OCI-LY3 (cell line): ENCODE measurements at regions not wholly inside any gene's neighbourhood (a gene's known extent, or its start where the extent isn't known, plus 50 kb on each side); places are given as distances from the start of the nearest gene placed in this dataset.
A peak's percentile ranks its signal among the peaks of the same experiment; 100 is the strongest.

ENCODE experiments used
- H2AFZ ChIP-seq: fragments of 200-600, 300-600 bp; shearing (Covaris generic); 2 replicates; pipeline ENCODE4 v1.6.0; 2014; ENCODE audit warnings: antibody characterized with exemption, low read depth, low read length
- H3K27ac ChIP-seq: fragments of 200-600, 300-600 bp; sonication (generic); 2 replicates; pipeline ENCODE4 v1.5.1; 2014; ENCODE audit warnings: mild to moderate bottlenecking, low read length, moderate library complexity, mixed read lengths
- H3K27me3 ChIP-seq: fragments of 200-600, 300-600 bp; sonication (generic); 2 replicates; pipeline ENCODE4 v1.6.1; 2014; ENCODE audit warnings: low read depth, low read length, mixed read lengths
- H3K36me3 ChIP-seq: fragments of 200-600, 300-600 bp; sonication (generic); replicated peaks from 2 replicates; pipeline ENCODE3; 2014; ENCODE audit warnings: low read depth, low read length, mixed read lengths
- H3K4me1 ChIP-seq: fragments of 300-600, 200-600 bp; sonication (generic); 2 replicates; pipeline ENCODE4 v1.6.1; 2014; ENCODE audit warnings: low read length, mixed read lengths
- H3K4me2 ChIP-seq: fragments of 200-600, 300-600 bp; sonication (generic); 2 replicates; pipeline ENCODE4 v1.6.1; 2014; ENCODE audit warnings: low read length, mixed read lengths
- H3K4me3 ChIP-seq: fragments of 300-600, 200-600 bp; sonication (generic); 2 replicates; pipeline ENCODE4 v1.5.1; 2014; ENCODE audit warnings: antibody characterized with exemption, mild to moderate bottlenecking, low read length, moderate library complexity
- H3K79me2 ChIP-seq: fragments of 300-600, 200-600 bp; shearing (Covaris generic); 2 replicates; pipeline ENCODE4 v1.6.1; 2014; ENCODE audit warnings: mild to moderate bottlenecking, low read length, mixed read lengths
- H3K9ac ChIP-seq: fragments of 300-600, 200-600 bp; shearing (Covaris generic); 2 replicates; pipeline ENCODE4 v1.6.0; 2014; ENCODE audit warnings: mild to moderate bottlenecking, low read length, moderate library complexity
- H3K9me3 ChIP-seq: fragments of 200-600, 300-600 bp; shearing (Covaris generic); 2 replicates; pipeline ENCODE4 v1.6.1; 2014; ENCODE audit warnings: low read length, mixed read lengths; ENCODE audit not compliant: insufficient read depth
- H4K20me1 ChIP-seq: fragments of 200-600, 300-600 bp; sonication (generic); 2 replicates; pipeline ENCODE4 v1.6.1; 2016; ENCODE audit warnings: low read length, mixed read lengths; ENCODE audit not compliant: insufficient read depth
- EZH2phosphoT487 ChIP-seq: fragments of 200-600 bp; shearing (Covaris generic); IDR thresholded peaks from 2 replicates; pipeline ENCODE4 v1.6.1; 2018; ENCODE audit warnings: antibody characterized with exemption, mixed run types, low read depth
- TF ChIP-seq, protein P1 (sequence below): fragments of 200-600, 300-600 bp; sonication (generic); IDR thresholded peaks from 2 replicates; pipeline ENCODE4 v1.5.1; 2014; ENCODE audit warnings: antibody characterized with exemption, low read length, low read depth

GRCh38 chr3:171953301-171954022 is 85.9 kb upstream of the FNDC3B start:
- H3K4me1 ChIP-seq = 0 out of 2 replicates have a peak, but pooled peaks cover 4% of the 10 kb centered on the region
- no peaks in the 10 kb centered on the region for H3K36me3 ChIP-seq
- H3K9ac ChIP-seq = no peak overlapping the region
- no peaks in the 10 kb centered on the region for H4K20me1 ChIP-seq
- 0 out of 2 replicates have a peak overlapping the region, but pooled peaks have one; percentile 63 for H2AFZ ChIP-seq
- no peaks in the 10 kb centered on the region for H3K79me2 ChIP-seq
- no peak overlapping the region for H3K4me3 ChIP-seq
- TF ChIP-seq EZH2phosphoT487 = no peak
- TF ChIP-seq, protein P1, sequence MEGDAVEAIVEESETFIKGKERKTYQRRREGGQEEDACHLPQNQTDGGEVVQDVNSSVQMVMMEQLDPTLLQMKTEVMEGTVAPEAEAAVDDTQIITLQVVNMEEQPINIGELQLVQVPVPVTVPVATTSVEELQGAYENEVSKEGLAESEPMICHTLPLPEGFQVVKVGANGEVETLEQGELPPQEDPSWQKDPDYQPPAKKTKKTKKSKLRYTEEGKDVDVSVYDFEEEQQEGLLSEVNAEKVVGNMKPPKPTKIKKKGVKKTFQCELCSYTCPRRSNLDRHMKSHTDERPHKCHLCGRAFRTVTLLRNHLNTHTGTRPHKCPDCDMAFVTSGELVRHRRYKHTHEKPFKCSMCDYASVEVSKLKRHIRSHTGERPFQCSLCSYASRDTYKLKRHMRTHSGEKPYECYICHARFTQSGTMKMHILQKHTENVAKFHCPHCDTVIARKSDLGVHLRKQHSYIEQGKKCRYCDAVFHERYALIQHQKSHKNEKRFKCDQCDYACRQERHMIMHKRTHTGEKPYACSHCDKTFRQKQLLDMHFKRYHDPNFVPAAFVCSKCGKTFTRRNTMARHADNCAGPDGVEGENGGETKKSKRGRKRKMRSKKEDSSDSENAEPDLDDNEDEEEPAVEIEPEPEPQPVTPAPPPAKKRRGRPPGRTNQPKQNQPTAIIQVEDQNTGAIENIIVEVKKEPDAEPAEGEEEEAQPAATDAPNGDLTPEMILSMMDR = no peak
- 0 out of 2 replicates have a peak overlapping the region, but pooled peaks have one; percentile 17 for H3K4me2 ChIP-seq
- H3K9me3 ChIP-seq = no peaks in the 10 kb centered on the region
- 0 out of 2 replicates have a peak, but pooled peaks cover 9% of the 10 kb centered on the region for H3K27me3 ChIP-seq
- H3K27ac ChIP-seq = no peak overlapping the region

DNA sequence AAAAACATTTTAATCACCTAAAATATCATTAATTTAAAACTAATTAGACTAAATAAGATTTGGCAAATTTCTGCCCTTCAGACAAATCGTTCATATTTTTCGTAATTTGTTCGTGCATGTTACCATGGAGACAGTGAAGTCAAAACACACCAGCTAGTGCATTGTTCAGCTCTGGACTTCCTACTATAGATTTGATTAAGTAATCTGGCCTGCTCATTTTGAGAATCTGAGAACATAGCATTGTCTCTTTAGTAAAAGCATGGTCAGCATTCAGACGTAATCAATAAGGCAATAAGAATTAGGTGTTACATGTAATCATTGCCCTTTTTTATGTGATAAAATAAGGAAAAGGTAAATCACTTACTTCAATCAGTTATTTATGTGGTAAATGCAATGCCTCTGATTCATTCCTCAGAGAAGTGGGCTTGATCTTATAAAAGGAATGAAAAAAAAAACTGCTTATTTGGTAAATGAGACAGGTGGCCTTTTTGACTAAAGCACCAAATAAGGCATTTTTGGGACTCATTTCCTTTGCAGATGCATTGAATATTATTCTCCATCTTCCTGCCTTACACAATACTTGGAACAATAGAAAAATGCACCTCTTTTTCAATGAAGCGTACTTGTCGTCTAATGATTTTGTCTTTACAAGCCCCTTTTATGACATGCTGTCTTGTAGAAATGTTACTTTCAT is 84.5 kb upstream of the FNDC3B start:
- TF ChIP-seq, protein P1 = no peak
- no peak for TF ChIP-seq EZH2phosphoT487
- Histone ChIP-seq H3K27ac (no peak overlapping the region), H3K9me3 (no peaks in the 10 kb centered on the region), H4K20me1 (no peaks in the 10 kb centered on the region), H3K9ac (no peak overlapping the region), H3K36me3 (no peaks in the 10 kb centered on the region), H3K4me1 (0 out of 2 replicates have a peak, but pooled peaks cover 4% of the 10 kb centered on the region), H2AFZ (no peak overlapping the region), H3K79me2 (no peaks in the 10 kb centered on the region), H3K4me2 (no peak overlapping the region), H3K27me3 (0 out of 2 replicates have a peak, but pooled peaks cover 9% of the 10 kb centered on the region), H3K4me3 (no peak overlapping the region)

DNA sequence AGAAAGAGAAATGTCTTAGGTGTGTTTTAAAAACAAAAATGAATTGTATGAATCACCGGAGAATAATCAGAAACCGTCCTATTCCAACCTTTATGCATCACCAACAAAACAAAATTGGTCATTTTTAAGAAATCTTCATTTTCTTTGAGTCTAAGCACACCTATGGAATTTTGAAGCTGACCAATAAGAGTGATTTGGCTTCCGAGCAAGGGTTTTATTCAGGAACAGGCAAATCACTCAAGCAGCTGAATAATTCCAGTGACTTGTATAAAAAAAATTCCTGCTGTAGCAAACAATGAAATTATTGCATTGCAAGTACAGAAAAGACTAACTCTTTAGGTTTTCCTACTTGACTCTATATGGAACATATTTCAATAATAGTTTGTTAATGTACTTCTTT is 83.8 kb upstream of the FNDC3B start:
- H3K27ac ChIP-seq = no peak overlapping the region
- no peak overlapping the region for H2AFZ ChIP-seq
- H3K9ac ChIP-seq = no peak overlapping the region
- no peaks in the 10 kb centered on the region for H3K79me2 ChIP-seq
- H3K4me2 ChIP-seq = no peak overlapping the region
- H4K20me1 ChIP-seq = no peaks in the 10 kb centered on the region
- no peak overlapping the region for H3K4me3 ChIP-seq
- no peak for TF ChIP-seq EZH2phosphoT487
- TF ChIP-seq, protein P1 = no peak
- H3K4me1 ChIP-seq = 0 out of 2 replicates have a peak, but pooled peaks cover 4% of the 10 kb centered on the region
- no peaks in the 10 kb centered on the region for H3K36me3 ChIP-seq
- H3K27me3 ChIP-seq = 0 out of 2 replicates have a peak, but pooled peaks cover 6% of the 10 kb centered on the region
- H3K9me3 ChIP-seq = no peaks in the 10 kb centered on the region

GRCh38 chr3:171956181-171956683 is 83.1 kb upstream of the FNDC3B start:
- H2AFZ ChIP-seq = no peak overlapping the region
- no peak overlapping the region for H3K9ac ChIP-seq
- H4K20me1 ChIP-seq = no peaks in the 10 kb centered on the region
- no peak overlapping the region for H3K27ac ChIP-seq
- no peaks in the 10 kb centered on the region for H3K9me3 ChIP-seq
- H3K27me3 ChIP-seq = 0 out of 2 replicates have a peak, but pooled peaks cover 6% of the 10 kb centered on the region
- TF ChIP-seq, protein P1 = no peak
- no peak for TF ChIP-seq EZH2phosphoT487
- H3K4me1 ChIP-seq = 0 out of 2 replicates have a peak, but pooled peaks cover 4% of the 10 kb centered on the region
- no peaks in the 10 kb centered on the region for H3K36me3 ChIP-seq
- H3K79me2 ChIP-seq = no peaks in the 10 kb centered on the region
- H3K4me2 ChIP-seq = no peak overlapping the region
- no peak overlapping the region for H3K4me3 ChIP-seq
